ENCODE measurements at regions not wholly inside any gene's neighbourhood (a gene's known extent, or its start where the extent isn't known, plus 50 kb on each side); places are given as distances from the start of the nearest gene placed in this dataset.
A peak's percentile ranks its signal among the peaks of the same experiment; 100 is the strongest.

- intact Hi-C loops (cut with micrococcal nuclease): no loop called here
- CTCF ChIA-PET: interaction anchor here (2.2 kb wide), 1 partner anchor 211 kb away, joined by 8 read pairs; the partner anchor contains the start of gene TNFRSF21
- H3K27me3 Mint-ChIP-seq: peaks cover 0 to 16% (median 6%) of the 10 kb centered on the region in 5 donors
- DNase-seq (no peak), ATAC-seq (no peak)
- no peak overlapping the region for H3K27ac ChIP-seq (ENCODE audit: low read depth, low read length)
- H3K4me3 Mint-ChIP-seq: no peak overlapping the region
- H3K36me3 ChIP-seq (ENCODE audit: control insufficient read depth in 2 of 3, insufficient read depth in 3 of 3, low read length in 3 of 3): no peaks in the 10 kb centered on the region
- no peaks in the 10 kb centered on the region for H3K27me3 ChIP-seq (ENCODE audit: control insufficient read depth in 2 of 2, insufficient read depth in 2 of 2, low read length in 2 of 2)
- H3K9me3 ChIP-seq (ENCODE audit: control insufficient read depth in 2 of 3, low read length in 3 of 3): no peaks in the 10 kb centered on the region
- POLR2A ChIA-PET: no interaction called here
- no peak overlapping the region for H3K27ac Mint-ChIP-seq
- no peak overlapping the region for H3K4me3 ChIP-seq (ENCODE audit: low read length)
- H3K36me3 Mint-ChIP-seq: no peaks in the 10 kb centered on the region
- H3K4me1 Mint-ChIP-seq: no peaks in the 10 kb centered on the region
- H3K9me3 Mint-ChIP-seq: no peaks in the 10 kb centered on the region
- no peaks in the 10 kb centered on the region for H3K4me1 ChIP-seq (ENCODE audit: control insufficient read depth in 2 of 2, insufficient read depth in 2 of 2, low read length in 2 of 2)
Observed at GRCh38 chr6:47098570-47098993, 56.5 kb upstream of the ADGRF1 start.

GRCh38 chr6:47097092-47097945, 55.2 kb upstream of the ADGRF1 start:
- Mint-ChIP-seq H3K36me3 (no peaks in the 10 kb centered on the region), H3K27me3 (peaks cover 0 to 10% (median 3%) of the 10 kb centered on the region in 5 donors), H3K4me3 (no peak overlapping the region), H3K9me3 (no peaks in the 10 kb centered on the region), H3K4me1 (no peaks in the 10 kb centered on the region), H3K27ac (no peak overlapping the region)
- H3K4me1 ChIP-seq (ENCODE audit: control insufficient read depth in 2 of 2, insufficient read depth in 2 of 2, low read length in 2 of 2): no peaks in the 10 kb centered on the region
- no peak overlapping the region for H3K27ac ChIP-seq (ENCODE audit: low read depth, low read length)
- intact Hi-C loops (cut with micrococcal nuclease): loop anchor here (1.0 kb wide), 2 partner anchors 155 to 212 kb away; partner anchors contain the start of gene TNFRSF21 (in 1 of the 2)
- no peaks in the 10 kb centered on the region for H3K27me3 ChIP-seq (ENCODE audit: control insufficient read depth in 2 of 2, insufficient read depth in 2 of 2, low read length in 2 of 2)
- ChIA-PET POLR2A (no interaction called here), CTCF (interaction anchor here (2.2 kb wide), 1 partner anchor 212 kb away, joined by 8 read pairs; the partner anchor contains the start of gene TNFRSF21)
- H3K36me3 ChIP-seq (ENCODE audit: control insufficient read depth in 2 of 3, insufficient read depth in 3 of 3, low read length in 3 of 3): no peaks in the 10 kb centered on the region
- DNase-seq (peak in 7 of 9 donors; percentile 8 to 49 (median 30)), ATAC-seq (peak; percentile 74)
- no peaks in the 10 kb centered on the region for H3K9me3 ChIP-seq (ENCODE audit: control insufficient read depth in 2 of 3, low read length in 3 of 3)
- no peak overlapping the region for H3K4me3 ChIP-seq (ENCODE audit: low read length)

GRCh38 chr6:47096211-47096895, 54.2 kb upstream of the ADGRF1 start:
- intact Hi-C loops (cut with micrococcal nuclease): no loop called here
- H3K36me3 ChIP-seq (ENCODE audit: control insufficient read depth in 2 of 3, insufficient read depth in 3 of 3, low read length in 3 of 3): no peaks in the 10 kb centered on the region
- peaks cover 0 to 10% (median 3%) of the 10 kb centered on the region in 5 donors for H3K27me3 Mint-ChIP-seq
- no peak overlapping the region for H3K4me3 Mint-ChIP-seq
- no peaks in the 10 kb centered on the region for H3K4me1 Mint-ChIP-seq
- POLR2A ChIA-PET: no interaction called here
- ATAC-seq: no peak
- H3K4me1 ChIP-seq (ENCODE audit: control insufficient read depth in 2 of 2, insufficient read depth in 2 of 2, low read length in 2 of 2): no peaks in the 10 kb centered on the region
- no peak overlapping the region for H3K4me3 ChIP-seq (ENCODE audit: low read length)
- no peak for DNase-seq
- H3K27ac Mint-ChIP-seq: peak overlapping the region in 1 of 9 donors; percentile 55
- H3K9me3 ChIP-seq (ENCODE audit: control insufficient read depth in 2 of 3, low read length in 3 of 3): no peaks in the 10 kb centered on the region
- H3K36me3 Mint-ChIP-seq: no peaks in the 10 kb centered on the region
- CTCF ChIA-PET: interaction anchor here (2.2 kb wide), 1 partner anchor 213 kb away, joined by 8 read pairs; the partner anchor contains the start of gene TNFRSF21
- no peaks in the 10 kb centered on the region for H3K27me3 ChIP-seq (ENCODE audit: control insufficient read depth in 2 of 2, insufficient read depth in 2 of 2, low read length in 2 of 2)
- no peaks in the 10 kb centered on the region for H3K9me3 Mint-ChIP-seq
- H3K27ac ChIP-seq (ENCODE audit: low read depth, low read length): no peak overlapping the region

- ChIA-PET CTCF (no interaction called here), POLR2A (no interaction called here)
- H3K27me3 ChIP-seq (ENCODE audit: control insufficient read depth in 2 of 2, insufficient read depth in 2 of 2, low read length in 2 of 2): no peaks in the 10 kb centered on the region
- no peak overlapping the region for H3K4me3 ChIP-seq (ENCODE audit: low read length)
- no peaks in the 10 kb centered on the region for H3K36me3 Mint-ChIP-seq
- H3K9me3 ChIP-seq (ENCODE audit: control insufficient read depth in 2 of 3, low read length in 3 of 3): no peaks in the 10 kb centered on the region
- H3K27ac ChIP-seq (ENCODE audit: low read depth, low read length): no peak overlapping the region
- ATAC-seq: no peak
- H3K4me1 ChIP-seq (ENCODE audit: control insufficient read depth in 2 of 2, insufficient read depth in 2 of 2, low read length in 2 of 2): no peaks in the 10 kb centered on the region
- H3K4me3 Mint-ChIP-seq: no peak overlapping the region
- no peaks in the 10 kb centered on the region for H3K9me3 Mint-ChIP-seq
- H3K27ac Mint-ChIP-seq: no peak overlapping the region
- DNase-seq: no peak
- H3K27me3 Mint-ChIP-seq: peaks cover 0 to 10% (median 3%) of the 10 kb centered on the region in 5 donors
- intact Hi-C loops (cut with micrococcal nuclease): no loop called here
- no peaks in the 10 kb centered on the region for H3K36me3 ChIP-seq (ENCODE audit: control insufficient read depth in 2 of 3, insufficient read depth in 3 of 3, low read length in 3 of 3)
- no peaks in the 10 kb centered on the region for H3K4me1 Mint-ChIP-seq
Observed at GRCh38 chr6:47094241-47094925, 52.3 kb upstream of the ADGRF1 start.

GRCh38 chr6:47093169-47093568, 51.0 kb upstream of the ADGRF1 start:
- no peak for ATAC-seq
- H3K36me3 ChIP-seq (ENCODE audit: control insufficient read depth in 2 of 3, insufficient read depth in 3 of 3, low read length in 3 of 3): no peaks in the 10 kb centered on the region
- Mint-ChIP-seq H3K4me1 (no peaks in the 10 kb centered on the region), H3K4me3 (no peak overlapping the region), H3K36me3 (no peaks in the 10 kb centered on the region), H3K9me3 (no peaks in the 10 kb centered on the region), H3K27me3 (peaks cover 0 to 10% (median 5%) of the 10 kb centered on the region in 5 donors), H3K27ac (no peak overlapping the region)
- no peaks in the 10 kb centered on the region for H3K27me3 ChIP-seq (ENCODE audit: control insufficient read depth in 2 of 2, insufficient read depth in 2 of 2, low read length in 2 of 2)
- no peak for DNase-seq
- ChIA-PET POLR2A (no interaction called here), CTCF (interaction anchor here (0.6 kb wide), 1 partner anchor 11 kb away, joined by 3 read pairs; no protein-coding TSS in a partner anchor)
- no peak overlapping the region for H3K4me3 ChIP-seq (ENCODE audit: low read length)
- no peaks in the 10 kb centered on the region for H3K9me3 ChIP-seq (ENCODE audit: control insufficient read depth in 2 of 3, low read length in 3 of 3)
- no peak overlapping the region for H3K27ac ChIP-seq (ENCODE audit: low read depth, low read length)
- intact Hi-C loops (cut with micrococcal nuclease): no loop called here
- H3K4me1 ChIP-seq (ENCODE audit: control insufficient read depth in 2 of 2, insufficient read depth in 2 of 2, low read length in 2 of 2): no peaks in the 10 kb centered on the region

- intact Hi-C loops (cut with micrococcal nuclease): no loop called here
- CTCF ChIA-PET: no interaction called here
- DNase-seq (no peak), ATAC-seq (no peak)
- H3K36me3 ChIP-seq (ENCODE audit: control insufficient read depth in 2 of 3, insufficient read depth in 3 of 3, low read length in 3 of 3): no peaks in the 10 kb centered on the region
- H3K9me3 ChIP-seq (ENCODE audit: control insufficient read depth in 2 of 3, low read length in 3 of 3): no peaks in the 10 kb centered on the region
- H3K4me1 ChIP-seq (ENCODE audit: control insufficient read depth in 2 of 2, insufficient read depth in 2 of 2, low read length in 2 of 2): no peaks in the 10 kb centered on the region
- no peaks in the 10 kb centered on the region for H3K27me3 ChIP-seq (ENCODE audit: control insufficient read depth in 2 of 2, insufficient read depth in 2 of 2, low read length in 2 of 2)
- no peak overlapping the region for H3K27ac Mint-ChIP-seq
- H3K36me3 Mint-ChIP-seq: no peaks in the 10 kb centered on the region
- H3K4me3 ChIP-seq (ENCODE audit: low read length): no peak overlapping the region
- H3K4me3 Mint-ChIP-seq: no peak overlapping the region
- no peaks in the 10 kb centered on the region for H3K4me1 Mint-ChIP-seq
- POLR2A ChIA-PET: no interaction called here
- H3K9me3 Mint-ChIP-seq: no peaks in the 10 kb centered on the region
- peaks cover 0 to 10% (median 5%) of the 10 kb centered on the region in 5 donors for H3K27me3 Mint-ChIP-seq
- no peak overlapping the region for H3K27ac ChIP-seq (ENCODE audit: low read depth, low read length)
Observed at GRCh38 chr6:47091886-47092668, 49.9 kb upstream of the ADGRF1 start.

Measured in naive thymus-derived CD4-positive, alpha-beta T cell (primary cell).